ENCODE measurements at regions not wholly inside any gene's neighbourhood (a gene's known extent, or its start where the extent isn't known, plus 50 kb on each side); places are given as distances from the start of the nearest gene placed in this dataset.

- DNase-seq, result no peak
Measured at GRCh38 chr6:44533421-44533820, 145.9 kb downstream of the CDC5L start.

GRCh38 chr6:44534291-44534690 lies 146.8 kb downstream of the CDC5L start:
- DNase-seq, result no peak

DNA sequence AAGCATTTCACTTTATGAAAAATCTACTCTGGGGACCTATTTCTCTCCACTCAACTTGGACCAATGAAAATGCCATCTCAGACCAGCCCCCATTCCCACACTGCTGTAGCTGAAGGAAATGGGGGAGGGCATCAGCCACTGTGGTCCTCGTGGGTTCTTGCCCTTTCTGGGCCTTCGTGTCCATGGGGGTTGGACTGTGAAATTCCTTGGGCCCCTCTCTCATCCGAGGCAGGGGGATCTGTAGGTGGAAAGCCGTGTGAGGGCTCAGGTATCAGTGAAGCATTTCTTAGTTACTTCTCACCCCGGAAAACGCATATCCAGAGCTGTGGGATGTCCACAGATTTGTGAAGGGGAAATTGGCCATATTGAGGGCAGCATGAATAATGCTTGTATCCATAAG lies 147.9 kb downstream of the CDC5L start:
- DNase-seq, result no peak

- no peak for DNase-seq
Measured at GRCh38 chr6:44535967-44536366, 148.5 kb downstream of the CDC5L start.

DNA sequence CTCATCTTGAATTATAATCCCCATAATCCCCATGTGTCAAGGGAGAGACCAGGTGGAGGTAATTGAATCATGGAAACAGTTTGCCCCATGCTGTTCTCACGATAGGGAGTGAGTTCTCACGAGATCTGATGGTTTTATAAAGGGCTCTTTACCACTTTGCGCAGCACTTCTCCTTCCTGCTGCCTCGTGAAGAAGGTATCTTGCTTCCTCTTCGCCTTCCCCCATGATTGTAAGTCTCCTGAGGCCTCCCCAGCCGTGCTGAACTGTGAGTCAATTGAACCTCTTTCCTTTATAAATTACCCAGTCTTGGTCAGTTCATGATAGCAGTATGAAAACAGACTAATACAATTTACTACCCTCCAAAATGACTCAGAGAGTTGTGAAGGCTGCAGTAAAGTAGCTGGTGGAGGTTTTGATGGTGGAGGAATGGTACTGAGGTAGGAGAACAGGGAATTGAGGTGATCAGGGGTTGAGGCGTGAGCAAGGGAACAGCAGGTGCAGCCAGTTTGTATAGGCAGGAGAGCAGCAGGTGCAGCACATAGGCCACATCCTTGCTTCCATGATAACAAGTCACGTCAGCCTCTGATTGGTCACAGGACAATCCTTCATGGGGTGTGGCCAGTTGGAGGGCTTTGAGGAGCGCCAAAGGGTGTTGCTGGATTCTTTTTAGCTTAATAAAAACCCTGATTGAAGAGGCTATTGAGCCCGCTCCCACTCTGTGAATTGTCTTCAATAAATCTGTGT lies 150.0 kb downstream of the CDC5L start:
- no peak for DNase-seq

- no peak for DNase-seq
Measured at GRCh38 chr6:44538131-44538806, 150.8 kb downstream of the CDC5L start.

GRCh38 chr6:44538807-44539201 lies 151.3 kb downstream of the CDC5L start:
- DNase-seq, result no peak

DNA sequence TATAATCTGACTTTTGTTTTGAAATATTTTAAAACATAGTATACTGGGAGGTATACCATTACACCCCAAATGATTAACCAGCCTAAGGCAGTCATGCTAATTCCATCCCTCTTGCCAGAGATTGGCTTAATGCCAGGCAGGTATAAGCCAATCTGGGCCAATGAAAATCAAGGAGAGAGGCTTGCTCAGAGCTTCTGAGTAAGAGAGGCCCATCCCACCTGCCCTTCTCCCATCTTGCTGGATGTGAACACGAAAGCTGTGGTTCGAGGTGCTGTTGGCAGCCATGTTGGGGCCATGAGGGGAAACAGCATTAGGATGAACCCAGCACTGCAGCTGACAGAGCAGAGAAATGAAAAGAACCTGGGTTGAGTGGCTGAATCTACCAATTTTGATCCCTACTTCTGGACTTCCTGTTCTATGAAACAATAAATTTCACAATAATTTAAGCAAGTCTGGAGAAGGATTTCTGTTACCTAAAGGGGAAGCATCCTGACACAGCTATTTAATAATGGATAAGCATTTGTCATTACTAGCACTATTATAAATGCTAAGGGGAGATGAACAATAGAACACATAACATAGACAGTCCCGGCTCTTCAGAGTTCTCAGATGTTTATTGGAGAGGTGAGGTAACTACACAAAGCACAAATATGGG lies 152.3 kb downstream of the CDC5L start:
- DNase-seq, result no peak

DNA sequence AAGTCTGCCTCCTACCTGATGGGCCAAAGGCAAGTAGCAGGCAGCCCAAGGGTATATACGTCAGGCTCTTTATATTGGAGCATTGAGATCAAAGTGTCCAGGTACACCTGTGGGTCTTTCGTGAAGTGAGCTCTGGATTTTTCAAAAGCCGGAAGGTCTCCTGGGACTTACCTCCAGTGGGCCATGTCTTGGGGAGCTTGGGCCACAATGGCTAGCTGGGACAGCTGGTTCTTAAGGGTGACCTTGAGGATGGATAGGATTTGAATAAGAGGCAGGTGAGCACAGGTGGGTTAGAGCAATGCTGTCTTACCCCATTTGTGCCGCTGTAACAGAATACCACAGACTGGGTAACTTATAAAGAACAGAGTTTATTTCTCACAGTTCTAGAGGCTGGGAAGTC lies 153.4 kb downstream of the CDC5L start:
- no peak for DNase-seq

DNA sequence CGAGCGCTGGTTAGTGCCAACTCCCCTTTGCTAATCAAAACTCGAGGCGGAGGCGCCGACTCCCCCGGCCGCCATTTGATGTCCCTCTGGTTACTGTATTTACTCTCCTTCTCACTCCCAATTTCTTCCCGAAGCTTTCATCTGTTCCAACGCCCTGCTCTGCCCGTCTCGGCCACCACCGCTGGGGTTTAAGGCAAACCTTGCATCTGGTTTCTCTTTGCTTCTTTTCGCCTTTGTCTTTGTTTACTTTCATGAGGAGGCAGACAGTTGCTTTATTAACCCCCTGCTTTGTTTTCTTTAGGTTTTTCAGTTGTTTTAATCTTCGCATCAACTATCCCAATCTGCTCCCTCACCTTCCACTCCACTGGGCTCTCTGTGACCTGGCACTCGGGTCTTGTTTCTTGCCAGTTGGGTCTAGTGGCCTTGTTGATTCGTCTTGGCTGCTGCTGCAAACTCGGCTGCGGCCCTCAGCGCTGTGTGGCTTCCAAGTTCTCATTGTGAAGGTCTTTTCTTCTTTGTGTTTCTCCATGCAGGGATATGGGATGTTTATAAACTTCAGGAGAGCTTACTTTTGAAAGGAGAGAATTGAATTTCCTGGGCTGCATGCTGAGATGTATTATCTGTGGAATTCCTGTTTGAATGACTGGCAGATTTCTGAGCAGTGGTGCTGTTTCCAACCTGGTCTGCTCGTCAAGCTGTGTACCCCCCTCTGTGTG lies 155.1 kb downstream of the CDC5L start:
- peak; percentile 57 for DNase-seq

DNA sequence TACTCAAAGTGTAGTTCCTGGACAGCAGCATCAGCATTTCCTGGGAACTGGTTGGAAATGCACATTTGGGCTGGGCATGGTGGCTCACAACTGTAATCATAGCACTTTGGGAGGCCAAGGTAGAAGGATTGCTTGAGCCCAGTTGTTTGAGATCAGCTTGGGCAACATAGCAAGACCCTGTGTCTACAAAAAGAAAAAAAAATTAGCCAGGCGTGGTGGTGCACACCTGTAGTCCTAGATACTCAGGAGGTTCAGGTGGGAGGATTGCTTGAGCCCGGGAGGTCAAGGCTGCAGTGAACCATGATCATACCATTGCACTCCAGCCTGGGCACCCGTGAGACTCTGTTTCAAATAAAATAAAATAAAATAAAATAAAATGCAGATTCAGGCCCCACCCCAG lies 156.2 kb downstream of the CDC5L start:
- DNase-seq, result no peak

GRCh38 chr6:44545224-44545623 lies 157.7 kb downstream of the CDC5L start:
- DNase-seq, result no peak

GRCh38 chr6:44548319-44548718 lies 160.8 kb downstream of the CDC5L start:
- DNase-seq, result no peak

- DNase-seq, result no peak
Measured at GRCh38 chr6:44549516-44549915, 162.0 kb downstream of the CDC5L start.

DNA sequence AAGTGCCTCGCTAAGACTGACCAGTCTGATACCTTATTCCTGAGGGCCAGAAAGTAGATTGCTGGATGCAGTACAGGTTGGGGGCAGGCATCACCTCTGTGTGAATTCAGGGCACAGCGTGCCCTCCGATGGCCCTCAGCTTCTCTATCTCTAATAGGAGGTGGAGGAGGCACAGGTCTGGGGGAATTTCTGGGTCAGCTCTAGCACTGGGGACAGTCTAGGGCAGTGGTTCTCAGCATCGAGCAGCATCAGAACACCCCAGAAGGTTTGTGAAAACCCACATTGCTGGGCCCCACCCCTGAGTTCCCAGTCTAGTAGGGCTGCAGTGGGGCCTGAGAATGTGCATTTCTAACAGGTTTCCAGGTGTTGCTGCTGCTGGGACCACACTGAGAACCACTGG lies 166.7 kb downstream of the CDC5L start:
- DNase-seq, result no peak

GRCh38 chr6:44554861-44555260 lies 167.4 kb downstream of the CDC5L start:
- peak; percentile 28 for DNase-seq

DNA sequence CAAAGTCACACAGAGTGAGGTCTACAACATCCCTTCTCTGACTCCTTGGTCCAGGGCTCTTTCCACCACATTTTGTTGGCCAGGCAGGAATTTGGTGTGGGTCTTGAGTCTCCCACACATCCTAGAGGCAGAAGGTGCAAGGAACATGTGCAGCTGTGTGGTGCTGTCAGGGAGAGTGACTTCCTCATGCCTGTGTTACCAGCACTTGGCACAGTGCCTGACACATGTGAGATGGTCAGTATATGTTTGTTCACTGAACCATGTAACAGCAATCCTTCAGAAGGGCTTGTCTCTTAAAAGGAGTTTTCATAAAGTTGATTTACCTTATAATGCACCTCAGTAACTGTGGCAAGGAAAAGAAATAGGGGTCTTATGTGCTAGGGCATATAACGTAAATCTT lies 168.5 kb downstream of the CDC5L start:
- DNase-seq, result no peak

DNA sequence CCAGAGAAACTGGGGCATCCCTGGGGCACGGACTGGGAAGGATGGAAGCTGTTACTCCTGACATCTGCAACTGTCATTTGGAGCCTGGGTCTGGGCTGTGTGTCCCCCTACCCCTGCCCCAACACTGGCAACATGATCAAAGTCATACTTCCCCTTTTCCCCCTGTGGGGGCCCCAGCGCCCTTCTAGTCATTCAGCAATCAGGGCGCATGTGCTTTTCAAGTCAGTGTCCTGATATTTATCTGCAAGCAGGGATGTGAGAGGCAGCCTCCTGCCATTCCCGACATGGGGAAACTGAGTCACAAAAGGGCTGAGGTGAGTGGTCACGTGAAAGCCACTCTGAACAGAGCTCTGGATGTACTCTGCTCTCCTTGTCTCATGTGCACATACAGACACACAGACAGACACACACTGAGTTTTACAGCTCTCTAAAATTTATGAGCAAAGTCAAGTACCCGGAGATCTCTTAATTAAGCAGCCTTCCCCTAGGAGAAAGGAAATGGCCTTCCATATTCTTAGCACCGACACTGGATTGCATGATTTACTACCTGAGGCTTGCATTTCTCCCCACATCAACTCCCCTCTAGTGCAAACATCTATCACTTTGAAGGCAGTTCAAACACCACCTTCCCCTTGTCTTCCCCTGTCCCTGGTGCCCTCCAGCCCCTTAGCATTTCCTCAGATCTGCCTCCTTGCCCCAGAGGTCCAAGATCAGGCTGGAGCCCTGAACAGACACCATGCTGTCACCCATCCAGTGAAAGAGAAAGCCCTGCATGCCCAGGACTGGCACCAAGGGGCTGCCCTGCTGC lies 170.7 kb downstream of the CDC5L start:
- DNase-seq, result no peak

DNA sequence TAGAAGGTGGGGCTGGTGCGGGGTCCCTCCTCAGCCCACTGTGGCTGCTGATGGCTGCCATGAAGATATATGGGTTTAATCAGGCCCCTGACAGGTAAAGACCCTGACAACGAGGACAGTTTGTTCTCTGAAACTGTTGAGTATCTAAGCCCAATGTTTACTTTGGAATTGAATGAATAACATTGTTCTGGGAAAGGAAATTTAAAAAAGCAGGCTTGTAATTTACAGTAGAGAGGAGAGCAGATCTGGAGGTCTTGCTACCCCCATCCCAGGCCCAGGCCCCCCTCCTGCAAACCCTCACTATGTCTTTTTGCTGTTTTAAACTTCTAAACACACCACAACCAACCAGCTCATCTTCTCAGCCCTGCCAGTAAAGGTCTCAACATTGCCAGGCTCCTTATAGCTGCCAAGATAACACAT lies 171.3 kb downstream of the CDC5L start:
- DNase-seq, result no peak

DNA sequence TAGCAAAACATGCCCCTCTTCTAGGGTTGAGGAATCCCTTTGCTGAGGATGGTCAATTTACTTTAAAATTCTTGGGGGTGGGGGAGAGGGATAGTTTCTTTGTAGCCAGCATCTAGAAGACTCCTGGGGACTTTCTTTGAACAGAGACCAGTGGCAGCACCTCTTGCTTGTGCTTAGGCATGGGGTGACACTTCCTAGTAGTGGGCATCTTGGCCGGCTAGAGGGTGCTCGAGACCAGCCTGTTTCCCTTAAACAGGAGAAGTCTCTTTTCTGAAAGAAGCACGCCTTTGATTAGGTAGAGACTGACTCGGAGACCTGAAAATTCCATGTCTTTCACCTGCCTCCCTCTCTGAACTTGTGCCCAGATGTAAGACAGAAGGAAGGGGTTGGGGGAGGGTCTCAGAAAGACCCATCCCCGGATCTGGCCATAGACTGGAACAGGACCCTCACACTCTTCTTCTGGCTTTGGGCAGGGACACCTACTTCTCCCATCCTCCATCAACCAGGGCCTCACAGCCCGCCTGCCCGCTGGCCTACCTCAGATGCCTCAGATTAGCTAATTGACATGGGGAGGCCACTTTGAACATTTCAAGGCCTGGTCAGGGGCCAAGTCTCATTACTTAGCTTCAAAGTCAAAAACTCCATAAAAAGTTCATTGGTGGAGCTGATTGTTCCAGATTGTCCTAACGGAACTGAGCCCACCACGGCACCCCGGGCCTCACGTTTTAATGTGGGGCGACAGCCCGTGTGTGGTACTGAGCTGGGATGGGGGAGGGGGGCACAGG lies 172.2 kb downstream of the CDC5L start:
- DNase-seq, result no peak

- DNase-seq, result no peak
Measured at GRCh38 chr6:44560458-44561059, 173.1 kb downstream of the CDC5L start.

All from midbrain (tissue), 1 donor.